WI38 (cell line): ENCODE measurements at regions not wholly inside any gene's neighbourhood (a gene's known extent, or its start where the extent isn't known, plus 50 kb on each side); places are given as distances from the start of the nearest gene placed in this dataset.

Experiments
- H3K4me3 ChIP-seq: 2 replicates; pipeline ENCODE4 v1.5.1; 2011; ENCODE audit warnings: low read depth, mild to moderate bottlenecking, control low read depth, low read length
- TF ChIP-seq, protein P1 (sequence below): IDR thresholded peaks from 2 replicates; pipeline ENCODE4 v1.5.1; 2012; ENCODE audit warnings: low read depth, mild to moderate bottlenecking, control low read depth, low read length

DNA sequence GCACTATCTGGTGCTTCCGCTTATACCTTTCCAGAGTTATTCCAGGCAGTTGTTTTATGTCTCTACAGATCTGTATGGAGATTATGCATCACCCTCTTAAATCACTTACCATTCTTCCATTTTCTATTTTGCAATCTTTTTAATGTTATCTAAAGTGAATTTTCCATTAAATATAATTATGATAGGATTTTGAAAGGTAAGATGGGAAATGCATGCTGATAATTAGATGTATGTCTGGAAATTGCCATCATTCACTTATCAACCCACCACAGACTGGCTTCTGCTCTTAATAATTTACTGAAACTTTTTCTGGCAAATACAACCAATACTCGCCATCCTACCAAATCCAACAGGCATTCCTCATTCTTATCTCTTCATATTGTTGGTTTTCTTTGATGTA lies 227.4 kb upstream of the MC4R start:
- no peak overlapping the region for H3K4me3 ChIP-seq
- TF ChIP-seq, protein P1, sequence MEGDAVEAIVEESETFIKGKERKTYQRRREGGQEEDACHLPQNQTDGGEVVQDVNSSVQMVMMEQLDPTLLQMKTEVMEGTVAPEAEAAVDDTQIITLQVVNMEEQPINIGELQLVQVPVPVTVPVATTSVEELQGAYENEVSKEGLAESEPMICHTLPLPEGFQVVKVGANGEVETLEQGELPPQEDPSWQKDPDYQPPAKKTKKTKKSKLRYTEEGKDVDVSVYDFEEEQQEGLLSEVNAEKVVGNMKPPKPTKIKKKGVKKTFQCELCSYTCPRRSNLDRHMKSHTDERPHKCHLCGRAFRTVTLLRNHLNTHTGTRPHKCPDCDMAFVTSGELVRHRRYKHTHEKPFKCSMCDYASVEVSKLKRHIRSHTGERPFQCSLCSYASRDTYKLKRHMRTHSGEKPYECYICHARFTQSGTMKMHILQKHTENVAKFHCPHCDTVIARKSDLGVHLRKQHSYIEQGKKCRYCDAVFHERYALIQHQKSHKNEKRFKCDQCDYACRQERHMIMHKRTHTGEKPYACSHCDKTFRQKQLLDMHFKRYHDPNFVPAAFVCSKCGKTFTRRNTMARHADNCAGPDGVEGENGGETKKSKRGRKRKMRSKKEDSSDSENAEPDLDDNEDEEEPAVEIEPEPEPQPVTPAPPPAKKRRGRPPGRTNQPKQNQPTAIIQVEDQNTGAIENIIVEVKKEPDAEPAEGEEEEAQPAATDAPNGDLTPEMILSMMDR: no peak

DNA sequence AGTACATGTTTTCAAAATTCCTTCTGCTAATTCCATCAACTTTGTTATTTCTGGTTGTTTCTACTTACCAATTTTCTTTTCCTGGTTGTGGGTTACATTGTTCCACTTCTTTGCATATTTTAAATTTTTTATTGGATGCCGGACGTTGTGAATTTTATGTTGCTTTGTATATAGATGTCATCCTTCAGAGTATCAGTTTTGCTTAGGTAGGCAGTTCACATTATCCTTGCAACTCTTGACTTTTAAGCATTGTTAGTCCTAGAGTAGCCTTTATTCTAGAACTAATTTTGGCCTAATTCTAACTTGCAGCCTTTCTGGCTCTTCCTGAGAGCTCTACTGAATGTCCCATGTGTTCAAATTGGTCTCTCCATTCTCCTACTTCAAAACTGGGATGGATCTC lies 228.7 kb upstream of the MC4R start:
- TF ChIP-seq, protein P1: no peak
- H3K4me3 ChIP-seq: no peak overlapping the region

DNA sequence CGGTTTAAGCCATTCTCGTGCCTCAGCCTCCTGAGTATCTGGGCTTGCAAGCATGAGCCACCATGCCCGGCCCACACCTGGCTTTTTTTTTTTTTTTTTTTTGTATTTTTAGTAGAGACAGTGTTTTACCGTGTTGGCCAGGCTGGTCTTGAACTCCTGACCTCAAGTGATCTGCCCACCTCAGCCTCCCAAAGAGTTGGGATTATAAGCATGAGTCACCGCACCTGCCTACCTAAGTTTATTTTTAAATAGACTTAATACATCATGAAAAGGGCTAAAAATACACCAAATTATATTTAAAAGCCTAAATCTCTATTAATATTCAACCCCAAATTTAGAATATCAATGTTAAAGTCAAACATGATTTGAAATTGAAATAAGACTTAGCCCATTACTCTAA lies 250.8 kb upstream of the MC4R start:
- H3K4me3 ChIP-seq: no peak overlapping the region
- TF ChIP-seq, protein P1: no peak

- TF ChIP-seq, protein P1: no peak
- H3K4me3 ChIP-seq: no peak overlapping the region
These were observed 251.6 kb upstream of the MC4R start for GRCh38 chr18:60624207-60624606.

- H3K4me3 ChIP-seq: no peak overlapping the region
- TF ChIP-seq, protein P1: no peak
These were observed 267.3 kb upstream of the MC4R start for GRCh38 chr18:60639836-60640235.

DNA sequence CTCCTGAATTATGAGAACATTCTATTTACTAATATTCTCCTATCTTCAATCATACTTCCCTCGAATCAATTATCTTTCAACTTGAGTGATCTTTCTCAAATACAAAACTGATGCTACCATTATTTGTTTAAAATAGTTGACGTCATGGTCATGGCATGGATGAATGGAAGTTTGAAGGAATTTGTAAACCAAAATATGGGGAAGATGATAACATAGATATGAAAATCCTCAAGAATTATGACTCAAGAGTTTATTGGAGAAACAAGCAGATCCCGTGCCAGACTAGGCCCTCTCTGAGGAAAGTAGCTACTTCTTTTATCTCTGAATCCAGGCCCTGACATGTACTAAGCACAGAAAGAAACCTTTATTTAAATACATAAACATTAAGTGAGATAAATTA lies 270.4 kb upstream of the MC4R start:
- no peak overlapping the region for H3K4me3 ChIP-seq
- TF ChIP-seq, protein P1: no peak

DNA sequence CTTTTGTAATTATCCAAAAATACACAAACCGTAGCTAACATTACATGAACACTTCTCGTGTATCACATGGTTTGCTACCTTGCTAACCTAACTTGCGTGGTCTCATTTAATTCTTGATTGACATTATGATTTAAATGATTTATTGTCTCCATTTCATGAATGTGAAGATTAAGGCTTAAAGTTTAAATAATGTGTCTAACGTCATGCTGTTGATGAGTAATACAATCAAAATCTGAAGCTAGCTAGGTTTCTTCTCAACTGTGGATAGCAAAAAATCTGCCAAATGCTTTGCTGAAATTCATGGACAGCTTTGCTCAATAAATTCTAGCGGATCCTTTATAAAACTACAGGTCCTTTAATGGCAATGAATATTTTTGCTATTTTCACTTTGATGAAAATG lies 274.1 kb upstream of the MC4R start:
- TF ChIP-seq, protein P1: no peak
- no peak overlapping the region for H3K4me3 ChIP-seq
